ENCODE measurements at regions not wholly inside any gene's neighbourhood (a gene's known extent, or its start where the extent isn't known, plus 50 kb on each side); places are given as distances from the start of the nearest gene placed in this dataset.

DNA sequence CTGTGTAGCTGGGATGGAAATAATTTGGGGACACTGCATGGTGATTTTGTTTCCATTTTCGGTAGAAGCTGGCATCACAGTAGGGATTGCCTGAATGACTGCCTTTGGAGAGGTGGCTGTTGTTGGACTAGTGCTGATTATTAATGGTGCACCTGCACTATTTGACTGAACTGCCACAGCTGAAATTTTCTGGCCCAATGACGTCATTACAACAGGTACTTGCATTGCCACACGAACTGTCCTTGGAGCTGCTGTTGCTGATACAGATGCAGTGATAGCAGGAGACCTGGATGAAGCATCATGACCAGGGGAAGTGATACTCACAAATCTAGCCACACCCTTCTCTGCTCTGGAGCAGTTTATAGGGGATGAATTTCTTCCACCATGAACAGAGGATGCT is 95.6 kb upstream of the FOXC1 start:
- ChIA-PET POLR2A (no interaction called here), CTCF (interaction anchor here (1.3 to 1.8 kb wide), 2 partner anchors 10 to 77 kb away, joined by 3 to 4 read pairs; no protein-coding TSS in a partner anchor)
- Histone ChIP-seq H3K27ac (ENCODE audit: low read length in 2 of 2) (no peak overlapping the region), H3K9ac (ENCODE audit: low read length) (no peak overlapping the region), H4K20me1 (ENCODE audit: control insufficient read depth, insufficient read depth, low read length, poor library complexity, severe bottlenecking) (no peaks in the 10 kb centered on the region), H3K9me3 (ENCODE audit: control extremely low read depth in 1 of 3, control insufficient read depth in 2 of 3, insufficient read depth in 1 of 3, low read length in 2 of 3) (peaks cover 0 to 22% (median 3%) of the 10 kb centered on the region in 3 donors), H3K27me3 (replicated peaks in 1 of 4; ENCODE audit: control extremely low read depth in 1 of 4, control insufficient read depth in 3 of 4, insufficient read depth in 4 of 4, low read length in 3 of 4) (peaks cover 0 to 3% (median 0%) of the 10 kb centered on the region in 4 experiments), H3K4me3 (ENCODE audit: control extremely low read depth in 1 of 5, extremely low read depth in 1 of 5, insufficient read depth in 1 of 5, low read depth in 2 of 5, low read length in 4 of 5) (no peak overlapping the region), H3K4me2 (replicated peaks; ENCODE audit: low read depth, low read length, poor library complexity, severe bottlenecking) (no peak overlapping the region), H3K79me2 (ENCODE audit: control insufficient read depth, insufficient read depth, low read length) (no peaks in the 10 kb centered on the region), H3K36me3 (replicated peaks in 1 of 2; ENCODE audit: control extremely low read depth in 1 of 2, control insufficient read depth in 1 of 2, extremely low read depth in 1 of 2, insufficient read depth in 2 of 2, low read length in 1 of 2) (no peaks in the 10 kb centered on the region), H3K4me1 (ENCODE audit: control insufficient read depth in 2 of 2, insufficient read depth in 2 of 2, low read length in 2 of 2) (no peaks in the 10 kb centered on the region), H2AFZ (ENCODE audit: insufficient read depth, low read depth, low read length, poor library complexity, severe bottlenecking) (no peak overlapping the region)
- Mint-ChIP-seq H3K4me3 (no peak overlapping the region), H3K27me3 (peaks cover 12% of the 10 kb centered on the region), H3K27ac (no peak overlapping the region), H3K4me1 (no peaks in the 10 kb centered on the region), H3K9me3 (ENCODE audit: insufficient read depth) (no peaks in the 10 kb centered on the region)
- TF ChIP-seq EZH2 (IDR thresholded peaks at IDR 0.05; ENCODE audit: borderline replicate concordance, insufficient read depth, low read depth, low read length, poor library complexity, severe bottlenecking) = no peak
- WGBS (ENCODE audit: insufficient coverage) = 87% methylated on average over 3 of the region's 3 CpGs
- no peak for ATAC-seq (ENCODE audit: low read depth)
- DNase-seq = no peak
- intact Hi-C loops (cut with micrococcal nuclease) = no loop called here

DNA sequence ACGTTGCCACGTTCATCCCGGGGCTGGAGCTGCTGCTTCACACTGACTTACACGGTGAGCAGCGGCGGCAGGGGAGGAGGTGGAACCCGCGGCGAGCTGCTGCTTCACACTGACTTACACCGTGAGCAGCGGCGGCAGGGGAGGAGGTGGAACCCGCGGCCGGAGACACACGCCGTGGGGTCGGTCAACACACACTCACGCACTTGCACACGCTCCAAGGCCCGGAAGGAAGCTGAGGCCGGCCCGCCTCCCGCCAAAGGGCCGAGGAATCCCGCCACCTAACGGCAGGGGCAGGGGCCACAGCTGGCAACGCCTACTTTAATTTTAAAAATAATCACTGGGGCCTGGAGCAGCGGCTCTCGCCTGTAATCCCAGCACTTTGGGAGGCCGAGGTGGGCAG is 94.4 kb upstream of the FOXC1 start:
- H2AFZ ChIP-seq (ENCODE audit: insufficient read depth, low read depth, low read length, poor library complexity, severe bottlenecking) = no peak overlapping the region
- intact Hi-C loops (cut with micrococcal nuclease) = no loop called here
- H3K36me3 ChIP-seq (replicated peaks in 1 of 2; ENCODE audit: control extremely low read depth in 1 of 2, control insufficient read depth in 1 of 2, extremely low read depth in 1 of 2, insufficient read depth in 2 of 2, low read length in 1 of 2) = no peaks in the 10 kb centered on the region
- H3K4me1 ChIP-seq (ENCODE audit: control insufficient read depth in 2 of 2, insufficient read depth in 2 of 2, low read length in 2 of 2) = no peaks in the 10 kb centered on the region
- DNase-seq (no peak), ATAC-seq (ENCODE audit: low read depth) (no peak)
- H4K20me1 ChIP-seq (ENCODE audit: control insufficient read depth, insufficient read depth, low read length, poor library complexity, severe bottlenecking) = no peaks in the 10 kb centered on the region
- peaks cover 2% of the 10 kb centered on the region for H3K9me3 Mint-ChIP-seq (ENCODE audit: insufficient read depth)
- no peak overlapping the region for H3K4me3 Mint-ChIP-seq
- H3K9me3 ChIP-seq (ENCODE audit: control extremely low read depth in 1 of 3, control insufficient read depth in 2 of 3, insufficient read depth in 1 of 3, low read length in 2 of 3) = peaks cover 0 to 18% (median 0%) of the 10 kb centered on the region in 3 donors
- WGBS (ENCODE audit: insufficient coverage) = 92% methylated on average over 24 of the region's 31 CpGs
- H3K4me2 ChIP-seq (replicated peaks; ENCODE audit: low read depth, low read length, poor library complexity, severe bottlenecking) = no peak overlapping the region
- H3K4me3 ChIP-seq (ENCODE audit: control extremely low read depth in 1 of 5, extremely low read depth in 1 of 5, insufficient read depth in 1 of 5, low read depth in 2 of 5, low read length in 4 of 5) = no peak overlapping the region
- ChIA-PET POLR2A (no interaction called here), CTCF (no interaction called here)
- no peak overlapping the region for H3K27ac Mint-ChIP-seq
- no peak overlapping the region for H3K27ac ChIP-seq (ENCODE audit: low read length in 2 of 2)
- no peaks in the 10 kb centered on the region for H3K79me2 ChIP-seq (ENCODE audit: control insufficient read depth, insufficient read depth, low read length)
- no peaks in the 10 kb centered on the region for H3K4me1 Mint-ChIP-seq
- H3K9ac ChIP-seq (ENCODE audit: low read length) = no peak overlapping the region
- peaks cover 14% of the 10 kb centered on the region for H3K27me3 Mint-ChIP-seq
- H3K27me3 ChIP-seq (replicated peaks in 1 of 4; ENCODE audit: control extremely low read depth in 1 of 4, control insufficient read depth in 3 of 4, insufficient read depth in 4 of 4, low read length in 3 of 4) = peaks cover 0 to 3% (median 0%) of the 10 kb centered on the region in 4 experiments
- TF ChIP-seq, protein P1, sequence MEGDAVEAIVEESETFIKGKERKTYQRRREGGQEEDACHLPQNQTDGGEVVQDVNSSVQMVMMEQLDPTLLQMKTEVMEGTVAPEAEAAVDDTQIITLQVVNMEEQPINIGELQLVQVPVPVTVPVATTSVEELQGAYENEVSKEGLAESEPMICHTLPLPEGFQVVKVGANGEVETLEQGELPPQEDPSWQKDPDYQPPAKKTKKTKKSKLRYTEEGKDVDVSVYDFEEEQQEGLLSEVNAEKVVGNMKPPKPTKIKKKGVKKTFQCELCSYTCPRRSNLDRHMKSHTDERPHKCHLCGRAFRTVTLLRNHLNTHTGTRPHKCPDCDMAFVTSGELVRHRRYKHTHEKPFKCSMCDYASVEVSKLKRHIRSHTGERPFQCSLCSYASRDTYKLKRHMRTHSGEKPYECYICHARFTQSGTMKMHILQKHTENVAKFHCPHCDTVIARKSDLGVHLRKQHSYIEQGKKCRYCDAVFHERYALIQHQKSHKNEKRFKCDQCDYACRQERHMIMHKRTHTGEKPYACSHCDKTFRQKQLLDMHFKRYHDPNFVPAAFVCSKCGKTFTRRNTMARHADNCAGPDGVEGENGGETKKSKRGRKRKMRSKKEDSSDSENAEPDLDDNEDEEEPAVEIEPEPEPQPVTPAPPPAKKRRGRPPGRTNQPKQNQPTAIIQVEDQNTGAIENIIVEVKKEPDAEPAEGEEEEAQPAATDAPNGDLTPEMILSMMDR (IDR thresholded peaks at IDR 0.05) = no peak
- TF ChIP-seq EZH2 (IDR thresholded peaks at IDR 0.05; ENCODE audit: borderline replicate concordance, insufficient read depth, low read depth, low read length, poor library complexity, severe bottlenecking) = no peak
